Liver (tissue), 3 donors: ENCODE measurements at regions not wholly inside any gene's neighbourhood (a gene's known extent, or its start where the extent isn't known, plus 50 kb on each side); places are given as distances from the start of the nearest gene placed in this dataset.

Source experiments
- EGR1 ChIP-seq, 2 donors: IDR thresholded peaks; 2 replicates each; pipeline ENCODE4 v1.6.1; 2016 to 2018; ENCODE audit warnings: antibody characterized with exemption in 2 of 2, low read depth in 2 of 2
- GABPA ChIP-seq, 2 donors: IDR thresholded peaks in 1 of 2; conservative IDR thresholded peaks in 1 of 2; 2 replicates each; pipeline ENCODE4 v1.6.1; 2016; ENCODE audit warnings: antibody characterized with exemption in 2 of 2, mild to moderate bottlenecking in 1 of 2, moderate library complexity in 1 of 2
- HNF4A ChIP-seq, 2 donors: conservative IDR thresholded peaks; 2 replicates each; pipeline ENCODE4 v1.6.1; 2016; ENCODE audit warnings: antibody characterized with exemption in 2 of 2, mild to moderate bottlenecking in 2 of 2
- JUND ChIP-seq, 2 donors: IDR thresholded peaks; 2 replicates each; pipeline ENCODE4 v1.6.1; 2016; ENCODE audit warnings: antibody characterized with exemption in 2 of 2
- RXRA ChIP-seq, 2 donors: IDR thresholded peaks; 2 replicates each; pipeline ENCODE4 v1.6.1; 2017 to 2018; ENCODE audit warnings: antibody characterized with exemption in 2 of 2, mild to moderate bottlenecking in 1 of 2
- SP1 ChIP-seq: IDR thresholded peaks from 2 replicates; pipeline ENCODE4 v1.6.1; 2018; ENCODE audit warnings: antibody characterized with exemption, mild to moderate bottlenecking
- TAF1 ChIP-seq: conservative IDR thresholded peaks from 2 replicates; pipeline ENCODE4 v1.6.1; 2016; ENCODE audit warnings: antibody characterized with exemption, mild to moderate bottlenecking
- YY1 ChIP-seq: IDR thresholded peaks from 2 replicates; pipeline ENCODE4 v1.6.1; 2016; ENCODE audit warnings: antibody characterized with exemption, mild to moderate bottlenecking
- TF ChIP-seq, protein P1 (sequence below): IDR thresholded peaks from 2 replicates; pipeline ENCODE4 v1.6.1; 2016; ENCODE audit warnings: antibody characterized with exemption, mild to moderate bottlenecking
- TF ChIP-seq, protein P2 (sequence below): fragments of 150-350 bp; IDR thresholded peaks from 2 replicates; pipeline ENCODE4 v1.5.1; 2017; ENCODE audit warnings: improper control_type of control experiment, low read depth, low read length; ENCODE audit not compliant: missing input control
- TF ChIP-seq, protein P3 (sequence below): IDR thresholded peaks from 2 replicates; pipeline ENCODE4 v1.6.1; 2016; ENCODE audit warnings: antibody characterized with exemption
- TF ChIP-seq, protein P4 (sequence below): IDR thresholded peaks from 2 replicates; pipeline ENCODE4 v1.6.1; 2016; ENCODE audit warnings: antibody characterized with exemption
- TF ChIP-seq, protein P5 (sequence below): IDR thresholded peaks from 2 replicates; pipeline ENCODE4 v1.6.1; 2016; ENCODE audit warnings: antibody characterized with exemption
- donor health status: healthy.
- donor health status: healthy.

DNA sequence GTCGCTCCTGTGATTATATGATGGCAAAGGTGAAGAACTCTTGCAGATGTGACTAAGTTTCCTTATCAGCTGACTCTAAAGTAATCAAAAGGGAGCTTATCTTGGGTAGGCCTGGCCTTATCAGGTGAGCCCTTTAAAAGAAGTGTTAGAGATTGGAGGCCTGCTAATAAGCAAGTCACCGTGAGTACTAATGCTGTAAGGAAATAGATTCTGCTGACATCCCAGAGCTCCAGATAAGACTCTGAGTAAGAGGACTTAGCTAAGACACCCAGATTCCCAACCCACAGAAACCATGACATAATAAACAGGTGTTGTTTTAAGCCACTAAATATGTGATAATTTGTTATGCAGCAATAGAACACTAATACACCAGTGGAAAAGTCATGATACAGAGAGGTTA is 99.9 kb upstream of the FAM20A start:
- TF ChIP-seq, protein P1, sequence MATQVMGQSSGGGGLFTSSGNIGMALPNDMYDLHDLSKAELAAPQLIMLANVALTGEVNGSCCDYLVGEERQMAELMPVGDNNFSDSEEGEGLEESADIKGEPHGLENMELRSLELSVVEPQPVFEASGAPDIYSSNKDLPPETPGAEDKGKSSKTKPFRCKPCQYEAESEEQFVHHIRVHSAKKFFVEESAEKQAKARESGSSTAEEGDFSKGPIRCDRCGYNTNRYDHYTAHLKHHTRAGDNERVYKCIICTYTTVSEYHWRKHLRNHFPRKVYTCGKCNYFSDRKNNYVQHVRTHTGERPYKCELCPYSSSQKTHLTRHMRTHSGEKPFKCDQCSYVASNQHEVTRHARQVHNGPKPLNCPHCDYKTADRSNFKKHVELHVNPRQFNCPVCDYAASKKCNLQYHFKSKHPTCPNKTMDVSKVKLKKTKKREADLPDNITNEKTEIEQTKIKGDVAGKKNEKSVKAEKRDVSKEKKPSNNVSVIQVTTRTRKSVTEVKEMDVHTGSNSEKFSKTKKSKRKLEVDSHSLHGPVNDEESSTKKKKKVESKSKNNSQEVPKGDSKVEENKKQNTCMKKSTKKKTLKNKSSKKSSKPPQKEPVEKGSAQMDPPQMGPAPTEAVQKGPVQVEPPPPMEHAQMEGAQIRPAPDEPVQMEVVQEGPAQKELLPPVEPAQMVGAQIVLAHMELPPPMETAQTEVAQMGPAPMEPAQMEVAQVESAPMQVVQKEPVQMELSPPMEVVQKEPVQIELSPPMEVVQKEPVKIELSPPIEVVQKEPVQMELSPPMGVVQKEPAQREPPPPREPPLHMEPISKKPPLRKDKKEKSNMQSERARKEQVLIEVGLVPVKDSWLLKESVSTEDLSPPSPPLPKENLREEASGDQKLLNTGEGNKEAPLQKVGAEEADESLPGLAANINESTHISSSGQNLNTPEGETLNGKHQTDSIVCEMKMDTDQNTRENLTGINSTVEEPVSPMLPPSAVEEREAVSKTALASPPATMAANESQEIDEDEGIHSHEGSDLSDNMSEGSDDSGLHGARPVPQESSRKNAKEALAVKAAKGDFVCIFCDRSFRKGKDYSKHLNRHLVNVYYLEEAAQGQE, result no peak
- TF ChIP-seq, protein P2, sequence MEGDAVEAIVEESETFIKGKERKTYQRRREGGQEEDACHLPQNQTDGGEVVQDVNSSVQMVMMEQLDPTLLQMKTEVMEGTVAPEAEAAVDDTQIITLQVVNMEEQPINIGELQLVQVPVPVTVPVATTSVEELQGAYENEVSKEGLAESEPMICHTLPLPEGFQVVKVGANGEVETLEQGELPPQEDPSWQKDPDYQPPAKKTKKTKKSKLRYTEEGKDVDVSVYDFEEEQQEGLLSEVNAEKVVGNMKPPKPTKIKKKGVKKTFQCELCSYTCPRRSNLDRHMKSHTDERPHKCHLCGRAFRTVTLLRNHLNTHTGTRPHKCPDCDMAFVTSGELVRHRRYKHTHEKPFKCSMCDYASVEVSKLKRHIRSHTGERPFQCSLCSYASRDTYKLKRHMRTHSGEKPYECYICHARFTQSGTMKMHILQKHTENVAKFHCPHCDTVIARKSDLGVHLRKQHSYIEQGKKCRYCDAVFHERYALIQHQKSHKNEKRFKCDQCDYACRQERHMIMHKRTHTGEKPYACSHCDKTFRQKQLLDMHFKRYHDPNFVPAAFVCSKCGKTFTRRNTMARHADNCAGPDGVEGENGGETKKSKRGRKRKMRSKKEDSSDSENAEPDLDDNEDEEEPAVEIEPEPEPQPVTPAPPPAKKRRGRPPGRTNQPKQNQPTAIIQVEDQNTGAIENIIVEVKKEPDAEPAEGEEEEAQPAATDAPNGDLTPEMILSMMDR, result no peak
- TF ChIP-seq, protein P3, sequence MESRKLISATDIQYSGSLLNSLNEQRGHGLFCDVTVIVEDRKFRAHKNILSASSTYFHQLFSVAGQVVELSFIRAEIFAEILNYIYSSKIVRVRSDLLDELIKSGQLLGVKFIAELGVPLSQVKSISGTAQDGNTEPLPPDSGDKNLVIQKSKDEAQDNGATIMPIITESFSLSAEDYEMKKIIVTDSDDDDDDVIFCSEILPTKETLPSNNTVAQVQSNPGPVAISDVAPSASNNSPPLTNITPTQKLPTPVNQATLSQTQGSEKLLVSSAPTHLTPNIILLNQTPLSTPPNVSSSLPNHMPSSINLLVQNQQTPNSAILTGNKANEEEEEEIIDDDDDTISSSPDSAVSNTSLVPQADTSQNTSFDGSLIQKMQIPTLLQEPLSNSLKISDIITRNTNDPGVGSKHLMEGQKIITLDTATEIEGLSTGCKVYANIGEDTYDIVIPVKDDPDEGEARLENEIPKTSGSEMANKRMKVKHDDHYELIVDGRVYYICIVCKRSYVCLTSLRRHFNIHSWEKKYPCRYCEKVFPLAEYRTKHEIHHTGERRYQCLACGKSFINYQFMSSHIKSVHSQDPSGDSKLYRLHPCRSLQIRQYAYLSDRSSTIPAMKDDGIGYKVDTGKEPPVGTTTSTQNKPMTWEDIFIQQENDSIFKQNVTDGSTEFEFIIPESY, result no peak
- TF ChIP-seq RXRA (IDR thresholded peaks at IDR 0.05) (no peak), GABPA (IDR thresholded peaks at IDR 0.05 in 1 of 2, conservative IDR thresholded peaks at IDR 0.05 in 1 of 2) (no peak), SP1 (no peak), JUND (IDR thresholded peaks at IDR 0.05) (no peak), YY1 (no peak), EGR1 (IDR thresholded peaks at IDR 0.05; ENCODE audit: low read depth in 2 of 2) (no peak), TAF1 (no peak), HNF4A (conservative IDR thresholded peaks at IDR 0.05) (no peak)
- TF ChIP-seq, protein P4, sequence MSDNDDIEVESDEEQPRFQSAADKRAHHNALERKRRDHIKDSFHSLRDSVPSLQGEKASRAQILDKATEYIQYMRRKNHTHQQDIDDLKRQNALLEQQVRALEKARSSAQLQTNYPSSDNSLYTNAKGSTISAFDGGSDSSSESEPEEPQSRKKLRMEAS, result no peak
- TF ChIP-seq, protein P5, sequence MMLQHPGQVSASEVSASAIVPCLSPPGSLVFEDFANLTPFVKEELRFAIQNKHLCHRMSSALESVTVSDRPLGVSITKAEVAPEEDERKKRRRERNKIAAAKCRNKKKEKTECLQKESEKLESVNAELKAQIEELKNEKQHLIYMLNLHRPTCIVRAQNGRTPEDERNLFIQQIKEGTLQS, result no peak
